Gastrocnemius medialis (tissue), 4 donors: ENCODE measurements at regions not wholly inside any gene's neighbourhood (a gene's known extent, or its start where the extent isn't known, plus 50 kb on each side); places are given as distances from the start of the nearest gene placed in this dataset.

ENCODE experiments used
- CTCF ChIP-seq, 5 experiments: fragments of 450-650 bp in 3 of 5; fragments of 200-600 bp in 2 of 5; sonication (generic) in 2 of 5; IDR thresholded peaks in 4 of 5; conservative IDR thresholded peaks in 1 of 5; 1 replicate in 4 of 5; 2 replicates in 1 of 5; pipeline ENCODE4 v1.5.1; 2016 to 2019; ENCODE audit warnings: antibody characterized with exemption in 5 of 5, mild to moderate bottlenecking in 3 of 5, moderate library complexity in 3 of 5
- POLR2A ChIP-seq, 2 donors: fragments of 450-650 bp; IDR thresholded peaks; one replicate each; pipeline ENCODE4 v1.6.1; 2017; ENCODE audit warnings: antibody characterized with exemption in 2 of 2, mild to moderate bottlenecking in 2 of 2, moderate library complexity in 2 of 2

DNA sequence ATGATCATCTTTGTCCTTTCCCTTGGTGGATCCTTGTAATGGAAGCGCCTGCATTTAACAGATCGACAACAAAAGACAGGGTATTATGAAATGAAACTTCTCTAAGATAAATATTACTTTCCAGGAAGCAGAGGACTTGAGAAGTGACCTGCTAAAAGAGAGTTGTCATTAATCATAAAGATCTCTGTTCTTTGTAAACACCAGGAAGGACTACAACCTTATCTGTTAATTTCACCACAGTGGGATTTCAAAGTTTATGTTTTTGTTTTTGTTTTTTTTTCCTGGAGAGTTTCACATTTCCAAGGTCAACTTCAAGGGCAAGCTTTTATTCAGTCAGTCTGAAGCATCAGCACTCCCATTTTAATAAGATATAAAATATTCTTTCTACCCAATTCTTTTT is 170.9 kb downstream of the RCHY1 start:
- TF ChIP-seq CTCF (IDR thresholded peaks at IDR 0.05 in 4 of 5, conservative IDR thresholded peaks at IDR 0.05 in 1 of 5) (no peak), POLR2A (IDR thresholded peaks at IDR 0.05) (no peak)
